ENCODE measurements at regions not wholly inside any gene's neighbourhood (a gene's known extent, or its start where the extent isn't known, plus 50 kb on each side); places are given as distances from the start of the nearest gene placed in this dataset.
A peak's percentile ranks its signal among the peaks of the same experiment; 100 is the strongest.

DNA sequence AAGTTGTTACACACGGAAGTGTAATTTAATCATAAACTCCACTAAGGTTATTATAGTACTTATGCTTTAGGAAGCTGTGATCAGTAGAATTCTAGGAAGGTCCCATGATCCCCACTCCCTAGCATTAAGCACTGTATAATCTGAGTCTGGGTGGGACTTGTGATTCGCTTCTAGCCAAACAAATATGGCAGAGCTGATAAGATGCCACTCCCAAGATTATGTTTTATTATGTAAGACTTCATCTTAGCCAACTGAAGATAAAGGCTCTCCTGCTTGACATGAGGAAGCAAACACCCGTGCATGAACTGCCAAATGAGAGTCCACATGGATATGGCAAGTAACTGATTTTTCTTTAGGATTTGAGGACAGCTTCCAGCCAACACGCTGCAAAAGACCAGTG, 186.4 kb upstream of the NDST3 start:
- no peak for TF ChIP-seq GATA3 (IDR thresholded peaks at IDR 0.05; ENCODE audit: low read depth, low read length)
- no peak for TF ChIP-seq GATA2 (IDR thresholded peaks at IDR 0.05; ENCODE audit: low read depth, low read length)

DNA sequence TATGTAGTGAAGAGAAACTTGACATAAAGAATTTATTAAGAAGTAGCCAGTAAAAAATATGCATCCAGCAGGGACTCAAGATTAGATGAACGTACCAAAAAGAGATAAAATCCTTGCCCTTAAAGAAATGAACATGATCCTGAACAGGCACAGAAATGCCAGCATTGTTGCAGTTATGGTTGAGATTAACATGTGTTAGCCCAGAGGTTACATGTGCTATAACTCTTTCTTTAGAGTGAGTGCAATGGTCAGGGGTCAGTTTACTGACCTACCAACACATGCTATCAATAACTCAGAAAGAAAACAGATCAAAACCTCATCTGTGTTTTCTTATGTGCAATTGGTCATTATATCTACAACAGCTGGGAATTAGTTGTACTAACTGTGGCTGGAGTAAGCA, 166.1 kb upstream of the NDST3 start:
- TF ChIP-seq GATA2 (IDR thresholded peaks at IDR 0.05; ENCODE audit: low read depth, low read length) (no peak), GATA3 (IDR thresholded peaks at IDR 0.05; ENCODE audit: low read depth, low read length) (no peak)

DNA sequence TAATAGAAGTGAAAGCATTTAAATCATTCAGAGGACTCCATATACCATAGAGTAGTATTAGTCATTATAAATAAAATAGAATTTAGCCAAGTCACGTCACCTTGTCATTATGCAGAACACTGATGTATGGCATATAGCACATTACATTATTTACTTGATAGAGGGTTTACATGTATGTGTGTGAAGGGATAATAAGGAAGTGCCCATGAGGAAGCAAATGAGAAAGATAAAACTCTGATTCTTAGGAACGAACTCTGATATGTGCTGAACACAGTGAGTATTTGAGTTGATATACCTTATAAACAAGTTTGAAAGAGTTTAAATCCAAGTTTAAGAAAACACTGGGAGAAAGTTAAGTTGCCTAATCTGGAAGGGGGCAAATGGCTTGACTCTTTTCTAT, 160.5 kb upstream of the NDST3 start:
- TF ChIP-seq GATA2 (IDR thresholded peaks at IDR 0.05; ENCODE audit: low read depth, low read length) (no peak), GATA3 (IDR thresholded peaks at IDR 0.05; ENCODE audit: low read depth, low read length) (no peak)

DNA sequence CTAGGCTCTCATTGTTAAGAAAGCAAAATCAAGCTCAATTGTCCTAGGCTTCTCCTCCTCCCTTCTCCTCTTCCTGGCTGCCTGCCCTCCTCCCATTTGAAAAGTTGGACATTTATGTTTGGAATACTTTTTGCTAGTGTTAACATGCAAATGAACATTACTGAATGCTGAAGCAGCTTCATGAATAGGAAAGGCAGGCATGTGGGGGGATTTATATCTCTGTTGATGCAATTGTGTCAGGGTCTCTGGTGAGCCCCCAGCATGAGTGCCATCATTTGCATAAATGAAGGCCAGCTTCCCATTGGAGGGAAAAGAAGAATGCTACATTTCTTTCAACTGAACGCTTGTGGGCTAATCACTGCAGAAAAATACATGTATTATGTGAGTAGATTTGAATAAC, 160.1 kb upstream of the NDST3 start:
- TF ChIP-seq GATA3 (IDR thresholded peaks at IDR 0.05; ENCODE audit: low read depth, low read length), result no peak
- no peak for TF ChIP-seq GATA2 (IDR thresholded peaks at IDR 0.05; ENCODE audit: low read depth, low read length)

DNA sequence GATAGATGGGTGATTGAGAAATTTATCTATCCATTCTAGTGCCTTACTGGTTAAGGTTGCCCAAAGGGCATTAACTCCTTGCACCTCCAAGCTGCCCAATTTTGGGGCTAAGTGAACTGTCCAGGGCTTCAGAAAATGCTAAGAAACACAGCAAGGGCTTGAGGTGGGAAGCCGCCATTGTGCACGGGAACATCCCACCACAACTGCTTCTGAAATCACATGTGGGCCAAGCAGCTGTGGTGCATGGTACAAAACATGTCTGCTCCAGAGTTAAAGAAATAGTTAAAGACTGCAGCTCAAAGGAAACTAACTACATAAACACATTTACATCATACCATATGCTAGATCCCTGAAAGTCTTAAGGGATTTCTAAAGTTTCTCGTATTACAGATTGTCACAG, 144.3 kb upstream of the NDST3 start:
- TF ChIP-seq GATA3 (IDR thresholded peaks at IDR 0.05; ENCODE audit: low read depth, low read length) (no peak), GATA2 (IDR thresholded peaks at IDR 0.05; ENCODE audit: low read depth, low read length) (no peak)

DNA sequence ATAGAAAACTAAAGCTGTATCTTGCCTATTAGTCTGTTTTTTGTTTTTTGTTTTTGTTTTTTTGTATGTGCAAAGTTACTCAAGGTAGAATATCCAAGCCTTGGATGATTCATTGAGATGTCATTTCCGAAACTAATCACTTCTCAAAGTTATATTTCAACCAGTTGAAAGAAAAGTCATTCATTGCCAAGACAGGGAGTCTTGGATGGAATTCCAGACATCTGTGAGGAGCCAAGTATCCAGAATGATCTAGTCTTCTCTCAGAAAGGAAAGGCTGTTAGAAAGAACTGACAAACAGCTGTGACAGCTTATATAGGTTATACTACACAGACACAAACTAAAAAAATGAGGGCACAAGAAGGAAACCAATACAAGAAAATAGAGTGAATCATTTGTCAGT, 141.1 kb upstream of the NDST3 start:
- TF ChIP-seq GATA2 (IDR thresholded peaks at IDR 0.05; ENCODE audit: low read depth, low read length) (no peak), GATA3 (IDR thresholded peaks at IDR 0.05; ENCODE audit: low read depth, low read length) (no peak)

DNA sequence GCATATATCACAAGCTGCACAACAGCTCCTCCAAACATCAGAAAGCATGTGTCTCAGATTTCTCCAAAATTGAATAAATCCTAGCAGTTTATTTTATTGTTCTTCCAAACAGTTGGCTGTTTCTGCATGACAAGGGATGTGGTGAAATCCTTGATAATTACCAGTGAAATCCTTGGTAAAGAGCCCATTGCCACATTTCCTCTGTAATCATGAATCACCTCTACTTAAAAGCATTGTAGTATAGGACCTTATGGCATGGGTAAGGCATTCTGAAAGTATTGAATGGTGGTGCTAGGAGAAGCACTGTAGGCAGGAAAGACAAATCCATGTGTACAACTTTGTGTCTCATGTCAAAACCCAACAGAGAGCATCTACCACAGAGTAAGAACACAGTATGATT, 135.8 kb upstream of the NDST3 start:
- TF ChIP-seq GATA3 (IDR thresholded peaks at IDR 0.05; ENCODE audit: low read depth, low read length) (no peak), GATA2 (IDR thresholded peaks at IDR 0.05; ENCODE audit: low read depth, low read length) (no peak)

DNA sequence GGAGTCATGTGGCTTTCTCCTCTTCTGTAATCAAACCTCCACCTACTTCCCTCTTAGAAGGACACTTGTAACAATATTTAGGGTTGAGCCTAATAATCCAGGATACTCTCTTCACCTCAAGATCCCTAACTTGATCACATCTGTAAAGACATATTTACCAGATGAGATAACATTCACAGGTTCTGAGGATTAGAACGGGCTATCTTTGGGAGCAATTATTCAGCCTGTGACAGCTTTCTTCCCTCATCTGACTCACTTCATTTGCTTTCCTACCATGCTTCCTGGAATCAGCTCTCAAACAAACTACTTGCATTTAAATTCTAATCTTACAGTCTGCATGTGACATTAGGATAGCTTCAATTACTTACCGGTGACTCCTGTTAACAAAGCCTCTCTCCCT, 133.5 kb upstream of the NDST3 start:
- TF ChIP-seq GATA2 (IDR thresholded peaks at IDR 0.05; ENCODE audit: low read depth, low read length) (no peak), GATA3 (IDR thresholded peaks at IDR 0.05; ENCODE audit: low read depth, low read length) (no peak)

DNA sequence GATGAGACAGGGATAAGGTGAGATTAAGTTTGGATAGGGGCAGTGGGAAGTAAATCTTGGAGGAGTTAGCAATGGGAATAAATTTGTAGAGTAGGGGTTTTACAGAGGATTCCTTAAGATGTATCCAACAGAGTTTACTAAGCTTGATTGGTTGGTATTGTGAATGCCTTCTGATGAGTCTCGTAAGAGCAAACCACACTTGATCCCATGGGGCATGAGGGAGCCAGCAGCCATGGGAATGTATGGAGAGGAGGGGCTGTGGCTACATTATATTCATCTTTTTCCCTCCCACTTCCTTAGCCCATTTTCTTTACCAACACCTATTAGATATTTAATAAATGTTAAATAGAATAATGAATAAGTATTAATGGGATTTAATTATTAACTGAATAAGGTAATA, 126.6 kb upstream of the NDST3 start:
- TF ChIP-seq GATA2 (IDR thresholded peaks at IDR 0.05; ENCODE audit: low read depth, low read length) (no peak), GATA3 (IDR thresholded peaks at IDR 0.05; ENCODE audit: low read depth, low read length) (no peak)

DNA sequence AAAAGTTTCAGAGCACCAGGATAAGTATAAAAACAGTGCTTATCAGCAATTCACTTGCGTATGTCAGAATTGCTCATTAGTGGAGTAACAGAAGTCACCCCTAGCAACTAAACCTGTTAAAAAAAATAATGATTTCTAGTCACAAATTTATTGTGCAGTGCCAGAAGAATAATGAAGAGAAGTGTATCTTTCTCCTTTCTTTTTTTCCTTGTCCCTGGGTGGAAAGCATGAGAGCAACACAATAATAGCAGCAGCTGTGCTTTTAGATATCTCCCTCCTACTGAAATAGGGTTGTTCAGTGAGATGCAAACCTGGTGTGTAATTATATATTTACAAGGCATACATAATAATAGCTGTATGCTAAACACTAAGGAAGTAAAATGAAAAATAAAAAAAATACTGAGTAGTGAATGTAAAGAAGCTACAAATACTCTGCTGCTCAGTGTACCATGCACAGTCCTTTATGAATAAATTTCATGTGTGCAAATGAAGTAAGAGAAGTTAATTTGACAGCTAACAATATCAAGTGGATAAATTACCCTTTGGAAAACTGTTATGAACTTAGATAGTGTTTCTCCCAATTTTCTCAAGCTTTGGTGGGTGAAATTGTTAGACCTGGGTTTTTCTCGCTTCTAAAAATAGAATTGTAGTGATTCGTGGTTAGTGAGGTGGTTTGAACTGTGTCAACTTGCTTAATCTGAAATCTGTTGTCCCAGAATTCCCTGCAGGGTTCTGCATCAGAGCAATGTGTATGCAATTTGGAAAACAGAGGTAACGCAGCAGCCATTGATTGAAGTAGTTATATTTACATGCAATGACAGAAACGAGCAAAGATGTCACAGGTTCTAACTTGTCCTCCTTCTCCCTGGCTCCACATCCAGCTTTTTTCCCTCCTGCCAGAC, 125.7 kb upstream of the NDST3 start:
- TF ChIP-seq GATA2 (IDR thresholded peaks at IDR 0.05; ENCODE audit: low read depth, low read length) (no peak), GATA3 (IDR thresholded peaks at IDR 0.05; ENCODE audit: low read depth, low read length) (no peak)

DNA sequence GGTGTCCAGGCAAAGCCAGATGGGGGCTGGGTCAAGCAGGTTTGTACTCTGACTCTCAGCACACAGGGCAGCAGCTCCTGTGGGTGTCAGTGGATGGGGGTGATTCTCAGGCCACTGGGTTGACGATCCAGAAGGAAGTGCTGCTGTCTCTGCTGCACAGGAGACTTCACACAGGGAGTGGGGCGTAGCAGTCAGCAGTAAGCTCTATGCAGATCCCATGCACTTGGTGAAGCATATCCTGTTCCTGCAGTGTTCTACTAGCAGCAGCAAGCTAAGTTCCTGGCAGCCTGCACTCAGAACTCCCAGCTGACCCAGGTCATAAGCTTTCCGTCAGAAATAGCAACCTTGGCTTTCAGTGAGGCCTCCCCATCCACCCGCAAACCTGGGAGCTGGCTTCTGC, 117.6 kb upstream of the NDST3 start:
- TF ChIP-seq GATA3 (IDR thresholded peaks at IDR 0.05; ENCODE audit: low read depth, low read length), result no peak
- TF ChIP-seq GATA2 (IDR thresholded peaks at IDR 0.05; ENCODE audit: low read depth, low read length), result no peak

DNA sequence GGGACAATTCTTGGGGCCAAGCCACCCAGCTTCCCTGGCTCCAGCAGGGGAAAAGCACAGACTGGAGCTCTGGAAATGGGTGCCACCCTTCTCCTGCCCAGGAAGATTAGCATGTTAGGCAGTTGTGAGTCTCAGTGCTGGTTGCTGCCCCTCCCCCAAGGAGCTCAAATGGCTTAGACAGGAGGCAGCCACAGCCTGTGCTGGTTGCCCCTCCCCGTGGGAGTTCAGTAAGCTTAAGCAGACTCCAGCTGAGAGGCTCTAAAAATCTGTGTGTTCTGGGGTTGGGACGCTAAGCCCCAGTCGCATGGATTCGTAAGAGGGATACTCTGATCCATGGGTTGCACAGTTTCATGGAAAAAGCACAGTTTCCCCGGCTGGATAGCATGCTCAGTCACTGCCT, 92.7 kb upstream of the NDST3 start:
- TF ChIP-seq GATA2 (IDR thresholded peaks at IDR 0.05; ENCODE audit: low read depth, low read length) (no peak), GATA3 (IDR thresholded peaks at IDR 0.05; ENCODE audit: low read depth, low read length) (no peak)

DNA sequence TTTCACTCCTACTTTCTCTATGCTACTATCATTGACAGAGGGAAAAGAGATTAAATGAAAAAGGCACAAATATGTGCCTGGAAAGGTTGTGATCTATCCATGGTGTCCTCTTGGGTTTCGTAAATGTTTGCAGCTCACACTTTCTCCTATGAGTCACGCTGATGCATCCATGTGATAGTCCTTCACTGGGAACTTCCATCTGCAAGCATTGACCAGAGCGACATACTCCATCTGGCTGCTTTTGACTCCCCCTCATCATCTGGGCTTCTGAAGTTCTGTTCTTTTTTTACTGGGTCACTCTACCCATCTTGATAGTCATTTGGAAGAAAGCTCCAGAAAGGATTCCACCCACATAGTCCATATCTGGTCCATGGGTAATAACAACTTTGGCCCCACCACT, 84.7 kb upstream of the NDST3 start:
- no peak for TF ChIP-seq GATA3 (IDR thresholded peaks at IDR 0.05; ENCODE audit: low read depth, low read length)
- TF ChIP-seq GATA2 (IDR thresholded peaks at IDR 0.05; ENCODE audit: low read depth, low read length), result no peak

DNA sequence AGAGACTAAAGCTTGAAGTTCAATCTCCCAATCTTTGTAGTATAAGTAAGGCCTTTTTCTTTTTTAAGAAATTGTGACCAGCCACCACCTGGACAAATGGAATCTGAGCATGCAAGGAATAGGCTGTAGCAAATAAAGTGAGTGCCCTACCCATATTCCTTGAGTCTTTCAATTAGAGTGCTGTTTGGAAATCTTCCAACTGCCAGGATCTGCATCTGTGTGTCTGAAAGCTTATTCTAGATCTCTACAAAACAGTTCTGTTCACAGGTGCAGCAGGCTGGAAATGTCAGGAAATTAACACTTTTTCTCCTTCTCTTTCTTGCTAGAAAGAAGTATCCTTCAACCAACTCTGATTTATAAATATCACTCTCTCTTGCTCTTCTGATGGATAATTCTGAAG, 76.7 kb upstream of the NDST3 start:
- TF ChIP-seq GATA2 (IDR thresholded peaks at IDR 0.05; ENCODE audit: low read depth, low read length) (no peak), GATA3 (IDR thresholded peaks at IDR 0.05; ENCODE audit: low read depth, low read length) (no peak)

DNA sequence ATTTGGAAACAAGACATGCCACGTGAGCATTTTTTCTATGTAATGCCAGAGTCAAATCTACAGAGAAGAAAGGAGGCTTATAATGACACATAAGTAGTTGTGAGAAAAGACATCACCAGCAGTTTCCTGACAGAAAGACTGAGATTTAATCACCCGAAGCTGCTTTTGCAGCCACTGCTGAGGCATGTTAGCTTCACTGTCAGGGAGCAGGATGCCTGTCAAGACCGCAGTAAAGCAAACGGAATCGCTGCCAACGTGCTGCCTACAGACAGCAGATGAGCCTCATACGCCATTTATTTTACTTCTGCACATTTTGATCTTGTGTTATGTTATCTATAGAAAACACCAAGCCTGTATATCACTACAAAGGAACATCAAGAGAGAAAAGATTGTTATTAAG, 68.7 kb upstream of the NDST3 start:
- TF ChIP-seq GATA2 (IDR thresholded peaks at IDR 0.05; ENCODE audit: low read depth, low read length), result peak; percentile 35; the same call in 1 of the 2 replicates
- no peak for TF ChIP-seq GATA3 (IDR thresholded peaks at IDR 0.05; ENCODE audit: low read depth, low read length)
